ENCODE measurements at regions not wholly inside any gene's neighbourhood (a gene's known extent, or its start where the extent isn't known, plus 50 kb on each side); places are given as distances from the start of the nearest gene placed in this dataset.

GRCh38 chr14:34018564-34019244, 67.8 kb upstream of the EGLN3 start:
- no peak for DNase-seq (ENCODE audit: low read depth)

DNA sequence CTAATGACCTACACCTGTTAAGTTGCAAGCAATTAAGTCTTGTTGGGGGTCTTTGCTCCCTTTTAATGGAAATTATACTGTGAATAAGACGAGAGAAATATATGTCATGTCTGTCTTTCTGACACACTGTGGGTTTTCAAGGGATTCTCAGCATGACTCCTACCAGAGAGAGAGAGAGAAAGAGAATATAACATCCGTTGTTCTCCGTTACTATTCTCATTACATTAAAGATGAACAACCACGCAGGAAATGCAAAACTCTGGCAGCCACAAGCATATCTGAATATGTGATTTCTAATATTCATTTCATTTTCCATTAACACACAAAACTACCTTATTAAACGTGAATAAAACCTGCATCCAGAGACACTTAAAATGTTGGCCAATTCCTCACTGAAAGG, 67.3 kb upstream of the EGLN3 start:
- no peak for DNase-seq (ENCODE audit: low read depth)

DNA sequence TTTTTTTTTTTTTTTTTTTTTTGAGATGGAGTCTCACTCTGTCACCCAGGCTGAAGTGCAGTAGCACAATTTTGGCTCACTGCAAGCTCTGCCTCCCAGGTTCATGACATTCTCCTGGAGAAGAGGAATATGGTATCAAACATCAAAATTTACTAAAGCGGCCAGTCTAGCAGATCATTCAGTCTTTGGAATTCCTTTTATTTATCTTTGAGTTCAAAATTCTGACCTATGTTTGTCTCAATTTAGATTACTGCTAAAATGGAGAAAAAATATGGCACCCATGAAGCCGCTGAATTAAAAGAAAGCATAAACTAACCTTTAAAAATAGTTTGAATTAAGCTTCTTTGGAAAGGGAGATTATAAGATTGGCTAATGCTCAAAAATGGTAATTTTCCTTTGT, 64.5 kb upstream of the EGLN3 start:
- DNase-seq (ENCODE audit: low read depth): no peak

GRCh38 chr14:34014936-34015335, 64.1 kb upstream of the EGLN3 start:
- DNase-seq (ENCODE audit: low read depth): no peak

DNA sequence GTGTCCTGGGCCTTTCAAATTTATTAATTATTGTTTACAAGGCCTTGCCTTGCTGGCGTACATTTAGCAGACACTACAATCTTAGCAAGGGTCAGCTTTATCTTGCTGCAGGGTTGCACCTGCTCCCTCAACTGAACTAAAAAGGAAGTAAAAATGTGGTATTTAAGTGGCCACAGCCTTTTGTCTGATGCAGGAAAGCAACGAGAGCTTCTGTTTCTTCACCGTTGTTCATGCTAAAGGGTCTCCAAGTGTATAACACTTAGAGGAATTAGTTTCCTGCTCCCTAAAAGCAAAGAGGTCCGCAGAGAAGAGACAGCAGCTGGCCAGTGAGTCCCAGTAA, 62.8 kb upstream of the EGLN3 start:
- no peak for DNase-seq (ENCODE audit: low read depth)

DNA sequence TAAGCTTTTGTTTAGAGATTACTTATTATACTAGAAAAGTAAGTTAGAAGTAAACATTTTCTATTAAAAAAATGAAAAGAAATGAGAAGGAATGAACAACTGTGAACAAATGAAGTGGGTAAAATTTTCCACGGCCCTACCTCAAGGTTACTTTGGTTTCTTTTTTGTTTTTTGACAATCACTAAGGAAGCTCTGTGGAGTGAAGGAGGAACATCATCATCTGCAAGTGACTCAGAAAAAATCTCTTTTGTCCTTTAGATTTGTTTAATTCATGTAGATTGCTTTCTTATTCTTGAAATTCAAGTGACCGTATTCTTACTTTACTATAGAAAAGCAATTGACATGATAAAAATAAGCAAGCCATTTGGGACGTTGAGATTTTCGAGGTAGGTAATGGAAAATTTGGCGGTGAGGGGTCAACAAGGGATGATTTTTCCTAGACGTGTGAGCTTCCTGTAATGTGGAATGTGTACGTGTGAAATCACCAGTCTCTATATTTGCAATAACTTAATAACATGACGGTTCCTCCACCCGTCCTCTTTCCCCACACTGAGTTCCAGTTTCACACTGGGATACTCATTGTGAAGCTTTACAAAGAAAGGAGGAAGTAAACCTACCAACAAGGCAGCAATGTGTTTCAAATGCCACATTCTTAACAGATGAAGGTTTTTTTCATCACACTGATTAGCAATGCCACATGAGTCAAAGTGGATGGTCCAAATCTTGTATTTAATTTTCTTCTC, 62.3 kb upstream of the EGLN3 start:
- no peak for DNase-seq (ENCODE audit: low read depth)

- DNase-seq (ENCODE audit: low read depth): no peak
These were observed 61.5 kb upstream of the EGLN3 start for GRCh38 chr14:34012369-34012768.

DNA sequence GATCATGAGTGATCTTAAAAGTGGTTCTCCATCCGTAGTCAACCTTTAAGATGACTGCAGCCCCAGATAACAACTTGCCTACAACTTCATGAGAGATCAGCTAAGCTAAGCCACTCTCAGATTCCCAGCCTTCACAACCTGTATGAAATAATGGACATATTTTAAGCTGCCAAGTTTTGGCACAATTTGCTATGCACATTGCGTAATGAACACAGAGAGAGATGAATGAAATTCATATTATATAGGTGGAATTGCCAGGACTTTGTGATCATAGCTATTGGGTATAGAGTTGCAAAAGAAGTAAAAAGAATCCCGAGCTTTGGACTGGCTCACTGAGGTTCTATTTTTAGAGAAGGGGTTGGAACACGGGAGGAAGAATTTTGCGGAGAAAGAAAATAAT, 59.1 kb upstream of the EGLN3 start:
- DNase-seq (ENCODE audit: low read depth): no peak

DNA sequence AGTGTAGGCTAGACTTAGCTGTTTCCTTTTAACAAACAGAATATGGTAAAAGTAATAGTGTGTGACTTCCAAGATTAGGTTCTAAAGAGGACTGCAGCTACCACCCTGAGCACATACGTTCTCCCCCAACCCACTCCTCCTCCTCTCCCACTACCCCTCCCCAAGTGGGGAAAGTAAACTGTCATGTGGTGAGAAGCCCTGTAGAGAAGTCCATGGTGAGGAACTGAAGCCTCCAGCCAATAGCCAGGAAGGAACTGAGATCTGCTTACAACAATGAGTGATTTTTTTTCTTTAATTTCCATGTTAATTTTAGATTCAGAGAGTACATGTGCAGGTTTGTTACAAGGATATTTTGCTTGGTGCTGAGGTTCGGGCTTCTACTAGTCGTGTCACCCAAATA, 57.0 kb upstream of the EGLN3 start:
- DNase-seq (ENCODE audit: low read depth): no peak

GRCh38 chr14:34005901-34006300, 55.0 kb upstream of the EGLN3 start:
- DNase-seq (ENCODE audit: low read depth): no peak

GRCh38 chr14:34004881-34005280, 54.0 kb upstream of the EGLN3 start:
- DNase-seq (ENCODE audit: low read depth): no peak

GRCh38 chr14:34003691-34004090, 52.8 kb upstream of the EGLN3 start:
- DNase-seq (ENCODE audit: low read depth): no peak

DNA sequence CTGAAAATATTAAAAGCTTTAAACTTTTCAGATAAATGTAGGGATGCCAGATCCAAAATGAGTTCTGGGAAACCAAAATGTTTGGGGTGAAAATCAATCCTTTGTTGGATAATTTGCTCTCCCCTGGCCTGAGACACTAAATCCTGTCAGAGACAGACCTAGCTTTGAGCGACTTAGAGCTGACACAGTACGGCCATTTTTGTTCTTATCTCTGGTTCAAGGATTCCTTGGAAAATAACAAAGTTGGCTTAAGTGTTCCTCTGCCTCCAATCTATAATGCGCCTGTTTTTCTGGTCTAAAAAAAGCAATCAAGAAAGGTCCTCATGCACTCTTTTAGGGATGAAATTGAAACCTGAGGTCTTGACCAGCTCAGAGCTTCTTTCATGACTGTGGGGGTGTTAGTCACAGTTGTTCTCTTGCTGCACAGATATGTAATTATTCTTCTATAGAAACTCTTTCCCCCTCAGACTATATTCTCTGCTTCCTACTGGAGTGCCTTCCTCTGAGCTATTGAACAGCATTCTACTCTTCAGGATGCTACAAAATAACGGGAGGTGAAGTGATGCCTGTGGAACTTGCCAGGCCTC, 52.3 kb upstream of the EGLN3 start:
- no peak for DNase-seq (ENCODE audit: low read depth)

All from forelimb muscle (tissue), 1 donor.